Right atrium auricular region (tissue), 2 donors: ENCODE measurements at regions not wholly inside any gene's neighbourhood (a gene's known extent, or its start where the extent isn't known, plus 50 kb on each side); places are given as distances from the start of the nearest gene placed in this dataset.

Source experiments
- DNase-seq: peaks from one replicate; pipeline ENCODE4 v3.0.0-alpha.2; 2019; ENCODE audit warnings: low spot score
- H3K27ac ChIP-seq, 2 donors: fragments of 200-600 bp; sonication (generic); 1 replicate in 1 of 2; 2 replicates in 1 of 2; pipeline ENCODE4 v1.5.1; 2016 to 2019
- H3K27me3 ChIP-seq, 2 donors: fragments of 200-600 bp; sonication (generic); one replicate each; pipeline versions ENCODE4 v1.5.1 to v1.6.0; 2017 to 2019
- H3K36me3 ChIP-seq: fragments of 200-600 bp; sonication (generic); one replicate; pipeline ENCODE4 v1.5.1; 2016
- H3K4me1 ChIP-seq, 2 donors: fragments of 200-600 bp; sonication (generic); one replicate each; pipeline versions ENCODE4 v1.5.1 to v1.6.0; 2017 to 2019
- H3K4me3 ChIP-seq, 2 donors: fragments of 200-600 bp; sonication (generic); 1 replicate in 1 of 2; 2 replicates in 1 of 2; pipeline ENCODE4 v1.5.1; 2017 to 2019; ENCODE audit warnings: mild to moderate bottlenecking in 1 of 2, moderate library complexity in 1 of 2
- H3K9me3 ChIP-seq, 2 donors: fragments of 200-600 bp; sonication (generic); one replicate each; pipeline ENCODE4 v1.5.1; 2019
- CTCF ChIP-seq, 2 donors: fragments of 200-600 bp; sonication (generic); IDR thresholded peaks; one replicate each; pipeline ENCODE4 v1.5.1; 2019; ENCODE audit warnings: antibody characterized with exemption in 2 of 2

- no peak for TF ChIP-seq CTCF (IDR thresholded peaks at IDR 0.05)
- no peak overlapping the region for H3K4me3 ChIP-seq
- H3K9me3 ChIP-seq = no peaks in the 10 kb centered on the region
- no peak overlapping the region for H3K27ac ChIP-seq
- no peak for DNase-seq
- no peaks in the 10 kb centered on the region for H3K36me3 ChIP-seq
- no peaks in the 10 kb centered on the region for H3K4me1 ChIP-seq
- H3K27me3 ChIP-seq = no peaks in the 10 kb centered on the region
Measured at GRCh38 chr14:40855343-40855742, 751.3 kb upstream of the LRFN5 start.

DNA sequence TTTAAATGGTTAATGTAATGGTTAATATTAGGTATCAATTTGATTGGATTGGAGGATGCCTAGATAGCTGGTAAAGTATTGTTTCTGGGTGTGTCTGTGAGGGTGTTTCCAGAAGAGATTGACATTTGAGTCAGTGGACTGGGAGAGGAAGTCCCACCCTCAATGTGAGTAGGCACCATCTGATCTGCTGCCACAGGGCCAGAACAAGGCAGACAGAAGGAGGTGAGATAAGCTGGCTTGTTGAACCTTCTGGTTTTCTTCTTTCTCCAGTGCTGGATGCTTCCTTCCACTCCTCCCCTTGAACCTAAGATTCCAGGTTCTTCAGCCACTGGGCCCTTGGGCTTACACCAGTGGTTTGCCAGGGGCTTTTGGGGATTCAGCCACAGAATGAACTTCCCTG is 756.5 kb upstream of the LRFN5 start:
- Histone ChIP-seq H3K36me3 (no peaks in the 10 kb centered on the region), H3K27me3 (no peaks in the 10 kb centered on the region), H3K9me3 (no peaks in the 10 kb centered on the region), H3K4me3 (no peak overlapping the region), H3K27ac (no peak overlapping the region), H3K4me1 (no peaks in the 10 kb centered on the region)
- TF ChIP-seq CTCF (IDR thresholded peaks at IDR 0.05) = no peak
- DNase-seq = no peak

- H3K36me3 ChIP-seq = no peaks in the 10 kb centered on the region
- H3K4me1 ChIP-seq = no peaks in the 10 kb centered on the region
- no peaks in the 10 kb centered on the region for H3K9me3 ChIP-seq
- H3K27ac ChIP-seq = no peak overlapping the region
- no peaks in the 10 kb centered on the region for H3K27me3 ChIP-seq
- DNase-seq = no peak
- H3K4me3 ChIP-seq = no peak overlapping the region
- TF ChIP-seq CTCF (IDR thresholded peaks at IDR 0.05) = no peak
Measured at GRCh38 chr14:40847480-40847879, 759.2 kb upstream of the LRFN5 start.

- Histone ChIP-seq H3K4me1 (no peaks in the 10 kb centered on the region), H3K36me3 (no peaks in the 10 kb centered on the region), H3K27me3 (no peaks in the 10 kb centered on the region), H3K4me3 (no peak overlapping the region), H3K27ac (no peak overlapping the region), H3K9me3 (no peaks in the 10 kb centered on the region)
- DNase-seq = no peak
- TF ChIP-seq CTCF (IDR thresholded peaks at IDR 0.05) = no peak
Measured at GRCh38 chr14:40842816-40843215, 763.9 kb upstream of the LRFN5 start.

- no peaks in the 10 kb centered on the region for H3K27me3 ChIP-seq
- no peak for TF ChIP-seq CTCF (IDR thresholded peaks at IDR 0.05)
- H3K27ac ChIP-seq = no peak overlapping the region
- H3K9me3 ChIP-seq = no peaks in the 10 kb centered on the region
- no peaks in the 10 kb centered on the region for H3K4me1 ChIP-seq
- no peak overlapping the region for H3K4me3 ChIP-seq
- H3K36me3 ChIP-seq = no peaks in the 10 kb centered on the region
- no peak for DNase-seq
Measured at GRCh38 chr14:40841886-40842285, 764.8 kb upstream of the LRFN5 start.

DNA sequence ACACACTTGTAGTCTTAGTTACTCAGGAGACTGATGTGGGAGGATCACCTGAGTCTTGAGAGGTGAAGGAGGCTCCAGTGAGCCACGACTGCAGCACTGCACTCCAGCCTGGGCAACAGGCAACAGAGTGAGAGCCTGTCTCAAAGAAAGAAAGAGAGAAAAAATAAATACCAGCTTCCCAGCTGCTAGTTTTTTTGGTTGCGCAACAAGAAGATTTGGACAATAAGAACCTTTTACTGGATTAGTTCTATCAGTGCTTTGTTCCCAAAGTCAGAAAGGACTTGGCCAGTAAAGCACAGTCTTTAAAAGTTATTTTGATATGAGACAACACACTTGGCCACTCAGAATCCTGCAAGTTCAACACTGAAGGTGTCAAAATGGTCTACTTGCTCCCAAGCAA is 768.1 kb upstream of the LRFN5 start:
- Histone ChIP-seq H3K27ac (no peak overlapping the region), H3K9me3 (peaks cover 0 to 5% of the 10 kb centered on the region in 2 donors), H3K4me1 (no peaks in the 10 kb centered on the region), H3K27me3 (no peaks in the 10 kb centered on the region), H3K36me3 (no peaks in the 10 kb centered on the region), H3K4me3 (no peak overlapping the region)
- no peak for TF ChIP-seq CTCF (IDR thresholded peaks at IDR 0.05)
- DNase-seq = no peak
